HG02763 (cell line): ENCODE measurements at regions not wholly inside any gene's neighbourhood (a gene's known extent, or its start where the extent isn't known, plus 50 kb on each side); places are given as distances from the start of the nearest gene placed in this dataset.

Experiments used
- ATAC-seq: cut with Tn5 transposase; IDR thresholded peaks from one replicate; pipeline ENCODE4 v1.9.1; 2021; ENCODE audit warnings: mild to moderate bottlenecking, moderate library complexity; ENCODE audit not compliant: unreplicated experiment

- no peak for ATAC-seq
These were observed 53.8 kb upstream of the INTU start for GRCh38 chr4:127578967-127579366.

- no peak for ATAC-seq
These were observed 52.9 kb upstream of the INTU start for GRCh38 chr4:127579821-127580220.

DNA sequence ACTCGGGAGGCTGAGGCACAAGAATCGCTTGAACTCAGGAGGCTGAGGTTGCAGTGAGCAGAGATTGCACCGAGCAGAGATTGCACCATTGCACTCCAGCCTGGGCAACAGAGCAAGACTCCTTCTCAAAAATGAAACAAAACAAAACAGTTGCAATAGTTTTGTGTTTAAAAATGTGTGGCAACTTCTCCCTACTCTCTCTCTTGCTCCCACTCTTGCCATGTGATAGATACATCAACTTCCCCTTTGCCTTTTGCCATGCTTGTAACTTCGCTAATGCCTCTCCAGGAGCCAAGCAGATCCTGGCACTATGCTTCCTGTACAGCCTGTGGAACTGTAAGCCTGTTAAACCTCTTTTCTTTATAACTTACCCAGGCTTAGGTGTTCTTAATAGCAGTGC lies 52.5 kb upstream of the INTU start:
- no peak for ATAC-seq

DNA sequence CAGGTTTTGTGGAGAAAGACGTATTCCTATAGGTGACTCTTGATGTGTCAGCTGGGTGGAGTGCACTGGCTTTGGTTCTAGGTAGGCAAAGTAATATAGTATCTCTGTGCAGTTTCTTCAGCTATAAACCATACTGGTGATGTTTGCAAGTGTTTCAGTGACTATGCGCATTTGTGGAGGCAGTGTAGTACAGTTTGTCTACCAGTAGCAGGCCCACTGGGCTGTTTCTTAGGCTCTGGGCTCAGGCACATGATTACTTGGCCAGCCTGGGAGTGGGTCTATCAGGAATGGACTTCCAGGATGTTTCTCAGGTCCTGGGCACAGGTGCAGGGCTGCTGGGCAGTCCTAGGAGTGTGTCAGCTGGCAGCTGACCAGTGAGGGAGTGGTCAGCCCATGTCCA lies 51.9 kb upstream of the INTU start:
- no peak for ATAC-seq
